Muscle layer of duodenum (tissue), 2 donors: ENCODE measurements at regions not wholly inside any gene's neighbourhood (a gene's known extent, or its start where the extent isn't known, plus 50 kb on each side); places are given as distances from the start of the nearest gene placed in this dataset.

Experiments used
- H3K27ac ChIP-seq: one replicate; pipeline ENCODE4 v1.7.0; 2013; ENCODE audit warnings: mild to moderate bottlenecking, low read length
- H3K27me3 ChIP-seq: one replicate; pipeline ENCODE4 v1.7.0; 2013; ENCODE audit warnings: low read depth, mild to moderate bottlenecking, control low read depth, low read length
- H3K36me3 ChIP-seq, 2 donors: one replicate each; pipeline ENCODE4 v1.7.0; 2013; ENCODE audit warnings: low read length in 2 of 2, control low read depth in 1 of 2, mild to moderate bottlenecking in 1 of 2; ENCODE audit not compliant: insufficient read depth in 2 of 2, control insufficient read depth in 1 of 2
- H3K4me1 ChIP-seq, 2 donors: one replicate each; pipeline ENCODE4 v1.7.0; 2013; ENCODE audit warnings: low read length in 2 of 2, mild to moderate bottlenecking in 2 of 2, control low read depth in 1 of 2, moderate library complexity in 1 of 2; ENCODE audit not compliant: insufficient read depth in 2 of 2, control insufficient read depth in 1 of 2
- H3K4me3 ChIP-seq, 2 donors: one replicate each; pipeline ENCODE4 v1.7.0; 2013; ENCODE audit warnings: low read length in 2 of 2, low read depth in 1 of 2, mild to moderate bottlenecking in 1 of 2
- H3K9me3 ChIP-seq, 2 donors: one replicate each; pipeline ENCODE4 v1.7.0; 2013; ENCODE audit warnings: low read length in 2 of 2, control low read depth in 1 of 2, mild to moderate bottlenecking in 1 of 2; ENCODE audit not compliant: control insufficient read depth in 1 of 2
- donor health status: healthy.

GRCh38 chr4:59814402-59815010, 1385.6 kb upstream of the ADGRL3 start:
- Histone ChIP-seq H3K36me3 (no peaks in the 10 kb centered on the region), H3K4me1 (no peaks in the 10 kb centered on the region), H3K27ac (no peak overlapping the region), H3K9me3 (no peaks in the 10 kb centered on the region), H3K4me3 (no peak overlapping the region), H3K27me3 (no peaks in the 10 kb centered on the region)

- peak overlapping the region; percentile 43 to 54 for H3K4me3 ChIP-seq
- no peaks in the 10 kb centered on the region for H3K27me3 ChIP-seq
- no peaks in the 10 kb centered on the region for H3K4me1 ChIP-seq
- H3K27ac ChIP-seq: no peak overlapping the region
- H3K36me3 ChIP-seq: no peaks in the 10 kb centered on the region
- no peaks in the 10 kb centered on the region for H3K9me3 ChIP-seq
These were observed 1381.5 kb upstream of the ADGRL3 start for GRCh38 chr4:59818656-59819055.

GRCh38 chr4:59823311-59823710, 1376.8 kb upstream of the ADGRL3 start:
- Histone ChIP-seq H3K27me3 (no peaks in the 10 kb centered on the region), H3K4me1 (no peaks in the 10 kb centered on the region), H3K4me3 (no peak overlapping the region), H3K27ac (no peak overlapping the region), H3K9me3 (no peaks in the 10 kb centered on the region), H3K36me3 (no peaks in the 10 kb centered on the region)

GRCh38 chr4:59825104-59825503, 1375.0 kb upstream of the ADGRL3 start:
- no peak overlapping the region for H3K27ac ChIP-seq
- H3K4me3 ChIP-seq: no peak overlapping the region
- no peaks in the 10 kb centered on the region for H3K27me3 ChIP-seq
- H3K36me3 ChIP-seq: no peaks in the 10 kb centered on the region
- no peaks in the 10 kb centered on the region for H3K4me1 ChIP-seq
- H3K9me3 ChIP-seq: no peaks in the 10 kb centered on the region

- Histone ChIP-seq H3K4me1 (no peaks in the 10 kb centered on the region), H3K27ac (no peak overlapping the region), H3K4me3 (no peak overlapping the region), H3K27me3 (no peaks in the 10 kb centered on the region), H3K9me3 (no peaks in the 10 kb centered on the region), H3K36me3 (no peaks in the 10 kb centered on the region)
These were observed 1368.4 kb upstream of the ADGRL3 start for GRCh38 chr4:59831746-59832145.

- H3K4me3 ChIP-seq: no peak overlapping the region
- H3K27me3 ChIP-seq: no peaks in the 10 kb centered on the region
- H3K9me3 ChIP-seq: no peaks in the 10 kb centered on the region
- H3K36me3 ChIP-seq: no peaks in the 10 kb centered on the region
- H3K4me1 ChIP-seq: no peaks in the 10 kb centered on the region
- H3K27ac ChIP-seq: no peak overlapping the region
These were observed 1365.2 kb upstream of the ADGRL3 start for GRCh38 chr4:59834943-59835342.

- Histone ChIP-seq H3K36me3 (no peaks in the 10 kb centered on the region), H3K9me3 (no peaks in the 10 kb centered on the region), H3K4me3 (no peak overlapping the region), H3K27ac (no peak overlapping the region), H3K27me3 (no peaks in the 10 kb centered on the region), H3K4me1 (no peaks in the 10 kb centered on the region)
These were observed 1362.4 kb upstream of the ADGRL3 start for GRCh38 chr4:59837751-59838150.

GRCh38 chr4:59838236-59838635, 1361.9 kb upstream of the ADGRL3 start:
- Histone ChIP-seq H3K36me3 (no peaks in the 10 kb centered on the region), H3K4me1 (no peaks in the 10 kb centered on the region), H3K27ac (no peak overlapping the region), H3K9me3 (no peaks in the 10 kb centered on the region), H3K27me3 (no peaks in the 10 kb centered on the region), H3K4me3 (no peak overlapping the region)

- H3K4me3 ChIP-seq: no peak overlapping the region
- H3K9me3 ChIP-seq: no peaks in the 10 kb centered on the region
- H3K27me3 ChIP-seq: no peaks in the 10 kb centered on the region
- H3K4me1 ChIP-seq: no peaks in the 10 kb centered on the region
- no peaks in the 10 kb centered on the region for H3K36me3 ChIP-seq
- H3K27ac ChIP-seq: no peak overlapping the region
These were observed 1358.4 kb upstream of the ADGRL3 start for GRCh38 chr4:59841698-59842097.

GRCh38 chr4:59848457-59848856, 1351.7 kb upstream of the ADGRL3 start:
- no peaks in the 10 kb centered on the region for H3K9me3 ChIP-seq
- no peak overlapping the region for H3K4me3 ChIP-seq
- H3K27ac ChIP-seq: no peak overlapping the region
- H3K27me3 ChIP-seq: no peaks in the 10 kb centered on the region
- no peaks in the 10 kb centered on the region for H3K4me1 ChIP-seq
- no peaks in the 10 kb centered on the region for H3K36me3 ChIP-seq

GRCh38 chr4:59855630-59856352, 1344.3 kb upstream of the ADGRL3 start:
- H3K9me3 ChIP-seq: no peaks in the 10 kb centered on the region

GRCh38 chr4:59869056-59869455, 1331.1 kb upstream of the ADGRL3 start:
- no peak overlapping the region for H3K27ac ChIP-seq
- no peaks in the 10 kb centered on the region for H3K9me3 ChIP-seq

More at GRCh38 chr4:59855630-59856352, 1344.3 kb upstream of the ADGRL3 start:
- Histone ChIP-seq H3K27ac (no peak overlapping the region), H3K4me1 (no peaks in the 10 kb centered on the region), H3K36me3 (no peaks in the 10 kb centered on the region), H3K4me3 (no peak overlapping the region), H3K27me3 (no peaks in the 10 kb centered on the region)

More at GRCh38 chr4:59869056-59869455, 1331.1 kb upstream of the ADGRL3 start:
- Histone ChIP-seq H3K36me3 (no peaks in the 10 kb centered on the region), H3K4me3 (no peak overlapping the region), H3K4me1 (no peaks in the 10 kb centered on the region), H3K27me3 (no peaks in the 10 kb centered on the region)
